Adrenal gland (tissue), 9 donors: ENCODE measurements at regions not wholly inside any gene's neighbourhood (a gene's known extent, or its start where the extent isn't known, plus 50 kb on each side); places are given as distances from the start of the nearest gene placed in this dataset.
"Not testable (repeated sequence)": the region's sequence is repeated elsewhere in the genome, so short reads cannot be mapped to it uniquely, and the experiment has no call there.

Source experiments
- DNase-seq, 7 donors: peaks; one replicate each; pipeline ENCODE4 v3.0.0-alpha.2; 2019 to 2020
- H3K27ac ChIP-seq, 5 donors: fragments of 200-600 bp; sonication (generic) in 4 of 5; 1 replicate in 3 of 5; 2 replicates in 2 of 5; pipeline versions ENCODE4 v1.5.1 to v1.8.0; 2016 to 2020; ENCODE audit warnings: mild to moderate bottlenecking in 1 of 5
- H3K27me3 ChIP-seq: fragments of 200-600 bp; 2 replicates; pipeline ENCODE4 v1.8.0; 2021
- H3K36me3 ChIP-seq, 2 donors: fragments of 200-600 bp; replicated peaks in 1 of 2; 1 replicate in 1 of 2; 2 replicates in 1 of 2; pipeline versions ENCODE4 v1.5.1 to v1.8.0; 2018 to 2022
- H3K4me1 ChIP-seq, 2 donors: fragments of 200-600 bp; replicated peaks in 1 of 2; 1 replicate in 1 of 2; 2 replicates in 1 of 2; pipeline versions ENCODE4 v1.5.1 to v1.8.0; 2018 to 2021
- H3K4me3 ChIP-seq, 4 donors: fragments of 200-600 bp; sonication (generic) in 3 of 4; one replicate each; pipeline ENCODE4 v1.5.1; 2016 to 2018
- H3K9me3 ChIP-seq, 3 donors: fragments of 200-600 bp; sonication (generic) in 1 of 3; replicated peaks in 1 of 3; 1 replicate in 2 of 3; 2 replicates in 1 of 3; pipeline versions ENCODE4 v1.5.1 to v1.8.0; 2016 to 2021
- CTCF ChIP-seq, 6 experiments: fragments of 450-650 bp in 4 of 6; fragments of 200-600 bp in 2 of 6; sonication (generic) in 1 of 6; IDR thresholded peaks; 1 replicate in 5 of 6; 2 replicates in 1 of 6; pipeline versions ENCODE4 v1.5.1 to v1.8.0; 2016 to 2021; ENCODE audit warnings: antibody characterized with exemption in 6 of 6, mild to moderate bottlenecking in 2 of 6, moderate library complexity in 1 of 6
- POLR2A ChIP-seq, 2 donors: fragments of 450-650 bp; IDR thresholded peaks; one replicate each; pipeline ENCODE4 v1.6.1; 2017; ENCODE audit warnings: antibody characterized with exemption in 2 of 2, mild to moderate bottlenecking in 2 of 2, moderate library complexity in 1 of 2
- WGBS, 4 donors: extraction: QIAGEN DNeasy Blood & Tissue Kit in 2 of 4; methylation state at CpG; one replicate each; pipeline versions ENCODE4 v1.1.5 to v1.1.7; 2013 to 2017; 5-methylcytosine and 5-hydroxymethylcytosine counted together
- intact Hi-C, 2 donors: fragments of 100-400 bp; cut with DNase I; formaldehyde crosslinking; loops; one replicate each; pipeline versions ENCODE4 v1.14.1 to v1.15.0; 2022 to 2023
- donor health status: healthy with polysubstance abuse.
- donor health status: Bipolar disorder and iron deficiency.
- donor health status: DM: yes; HTN: yes; CAD: no.
- donor health status: DM: no; HTN: no; CAD: no.
- donor health status: DM: no; HTN: no; CAD: no.

- Histone ChIP-seq H3K4me3 (no peak overlapping the region), H3K27ac (no peak overlapping the region), H3K4me1 (no peaks in the 10 kb centered on the region), H3K9me3 (no peaks in the 10 kb centered on the region), H3K36me3 (no peaks in the 10 kb centered on the region), H3K27me3 (no peaks in the 10 kb centered on the region)
- no peak for TF ChIP-seq POLR2A (IDR thresholded peaks at IDR 0.05)
- TF ChIP-seq CTCF (IDR thresholded peaks at IDR 0.05), result no peak
- intact Hi-C loops, result no loop called here
- 30 to 39% (median 33%) methylated on average over 3 of the region's 3 CpGs for WGBS, 4 donors
- DNase-seq, result no peak
Measured at GRCh38 chr7:118867860-118868259, 643.4 kb downstream of the ANKRD7 start.

- H3K9me3 ChIP-seq, H3K36me3 ChIP-seq, intact Hi-C loops, H3K27ac ChIP-seq, DNase-seq, H3K4me1 ChIP-seq, H3K4me3 ChIP-seq, H3K27me3 ChIP-seq: not testable (repeated sequence)
- 55 to 76% (median 57%) methylated on average over 2 of the region's 2 CpGs for WGBS, 4 donors
Measured at GRCh38 chr7:118869141-118869540, 644.6 kb downstream of the ANKRD7 start.

DNA sequence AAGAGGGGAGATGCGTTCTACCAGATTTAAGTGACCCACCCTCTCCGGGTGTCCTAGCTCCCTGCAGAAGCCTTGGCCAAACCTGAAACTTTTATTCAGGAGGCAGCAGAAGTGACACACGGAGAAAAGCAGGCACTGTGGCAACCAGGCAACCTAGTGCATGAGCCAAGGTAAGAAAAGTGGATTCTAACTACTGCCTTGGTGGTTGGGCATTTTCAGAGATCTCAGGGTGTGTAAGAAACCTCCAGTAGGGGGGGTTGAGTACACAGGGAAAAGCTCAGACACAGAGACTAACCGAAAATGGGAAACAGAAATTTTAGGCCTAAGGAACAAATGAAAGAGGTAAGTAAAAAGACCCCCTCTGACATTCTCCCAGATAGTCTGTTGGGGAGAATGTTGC is 645.7 kb downstream of the ANKRD7 start:
- TF ChIP-seq CTCF (IDR thresholded peaks at IDR 0.05) (no peak), POLR2A (IDR thresholded peaks at IDR 0.05) (no peak)
- intact Hi-C loops, result no loop called here
- no peak overlapping the region for H3K4me3 ChIP-seq
- H3K36me3 ChIP-seq, result no peaks in the 10 kb centered on the region
- no peak for DNase-seq
- H3K9me3 ChIP-seq, result no peaks in the 10 kb centered on the region
- no peak overlapping the region for H3K27ac ChIP-seq
- WGBS, 4 donors, result 76 to 86% (median 78%) methylated on average over 4 of the region's 4 CpGs
- no peaks in the 10 kb centered on the region for H3K4me1 ChIP-seq
- H3K27me3 ChIP-seq, result no peaks in the 10 kb centered on the region

- TF ChIP-seq CTCF (IDR thresholded peaks at IDR 0.05) (no peak), POLR2A (IDR thresholded peaks at IDR 0.05) (no peak)
- intact Hi-C loops, result no loop called here
- Histone ChIP-seq H3K27me3 (no peaks in the 10 kb centered on the region), H3K4me3 (no peak overlapping the region), H3K27ac (no peak overlapping the region), H3K4me1 (no peaks in the 10 kb centered on the region), H3K9me3 (no peaks in the 10 kb centered on the region), H3K36me3 (no peaks in the 10 kb centered on the region)
- WGBS, 4 donors, result 47 to 50% (median 48%) methylated on average over 3 of the region's 3 CpGs
- DNase-seq, result no peak
Measured at GRCh38 chr7:118872568-118872967, 648.1 kb downstream of the ANKRD7 start.

DNA sequence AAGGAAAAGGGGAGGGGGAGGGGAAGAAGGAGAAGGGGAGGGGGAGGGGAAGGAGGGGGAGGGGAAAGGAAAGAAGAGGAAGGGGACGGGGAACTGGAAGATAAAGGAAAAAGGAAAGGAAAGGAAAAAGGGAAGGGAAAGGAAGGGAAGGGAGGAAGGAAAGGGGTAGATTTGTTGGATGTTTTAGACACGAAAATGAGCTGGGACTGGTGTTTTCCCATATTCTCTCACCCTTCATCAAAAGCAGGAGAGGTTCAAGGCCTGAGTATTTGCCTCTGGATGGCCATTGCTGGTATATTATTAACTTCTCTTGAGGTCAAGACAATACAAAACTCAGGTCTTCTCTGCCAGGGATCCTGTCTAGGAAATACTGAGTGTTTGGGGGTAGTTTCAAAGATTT is 652.7 kb downstream of the ANKRD7 start:
- Histone ChIP-seq H3K4me1 (no peaks in the 10 kb centered on the region), H3K27me3 (no peaks in the 10 kb centered on the region), H3K27ac (no peak overlapping the region), H3K36me3 (no peaks in the 10 kb centered on the region), H3K9me3 (no peaks in the 10 kb centered on the region), H3K4me3 (no peak overlapping the region)
- WGBS, 4 donors, result 59 to 89% (median 72%) methylated on average over 2 of the region's 2 CpGs
- intact Hi-C loops, result no loop called here
- no peak for TF ChIP-seq POLR2A (IDR thresholded peaks at IDR 0.05)
- TF ChIP-seq CTCF (IDR thresholded peaks at IDR 0.05), result no peak
- DNase-seq, result no peak
